B cell (primary cell): ENCODE measurements at regions not wholly inside any gene's neighbourhood (a gene's known extent, or its start where the extent isn't known, plus 50 kb on each side); places are given as distances from the start of the nearest gene placed in this dataset.

Source experiments
- ATAC-seq: fragments of 200-7000 bp; cut with Tn5 transposase; one replicate; pipeline ENCODE4 v1.10.0; 2021; ENCODE audit warnings: low read depth, mild to moderate bottlenecking, moderate number of reproducible peaks, moderate library complexity
- CTCF ChIA-PET: fragments of 350-600 bp; sonication (Branson Sonifier 250); formaldehyde crosslinking; loops from one replicate; lab custom pipeline; 2021; ENCODE audit warnings: antibody characterized with exemption, inconsistent platforms; lab: Charles Lee
- POLR2A ChIA-PET: fragments of 350-600 bp; sonication (Branson Sonifier 250); formaldehyde crosslinking; loops from one replicate; lab custom pipeline; 2021; ENCODE audit warnings: antibody characterized with exemption; lab: Charles Lee
- DNase-seq: peaks from one replicate; pipeline ENCODE4 v3.0.0; 2013
- H2AFZ ChIP-seq: 2 replicates; pipeline ENCODE4 v1.6.1; 2012; ENCODE audit warnings: mild to moderate bottlenecking, low read depth, low read length; ENCODE audit not compliant: insufficient read depth, poor library complexity, severe bottlenecking
- H3K27ac ChIP-seq, 2 donors: 1 replicate in 1 of 2; 2 replicates in 1 of 2; pipeline ENCODE4 v1.5.1; 2012 to 2013; ENCODE audit warnings: low read length in 2 of 2, mild to moderate bottlenecking in 2 of 2, moderate library complexity in 1 of 2
- H3K27me3 ChIP-seq, 4 experiments: fragments of 200-600 bp in 1 of 4; sonication (generic) in 1 of 4; replicated peaks in 1 of 4; 1 replicate in 2 of 4; 2 replicates in 2 of 4; pipeline versions ENCODE4 v1.6.1 to v1.7.0; 2013 to 2016; ENCODE audit warnings: low read length in 3 of 4, mild to moderate bottlenecking in 2 of 4, mixed read lengths in 1 of 4, moderate library complexity in 1 of 4; ENCODE audit not compliant: insufficient read depth in 4 of 4, control insufficient read depth in 3 of 4; ENCODE audit errors: control extremely low read depth in 1 of 4
- H3K36me3 ChIP-seq, 2 experiments: replicated peaks in 1 of 2; 1 replicate in 1 of 2; 2 replicates in 1 of 2; pipeline versions ENCODE4 v1.6.1 to v1.7.1; 2013; ENCODE audit warnings: low read length in 1 of 2; ENCODE audit not compliant: insufficient read depth in 2 of 2, control insufficient read depth in 1 of 2; ENCODE audit errors: control extremely low read depth in 1 of 2, extremely low read depth in 1 of 2
- H3K4me1 ChIP-seq, 2 donors: fragments of 200-600 bp in 1 of 2; sonication (generic) in 1 of 2; 1 replicate in 1 of 2; 2 replicates in 1 of 2; pipeline versions ENCODE4 v1.5.1 to v1.6.1; 2013 to 2017; ENCODE audit warnings: low read length in 2 of 2; ENCODE audit not compliant: control insufficient read depth in 2 of 2, insufficient read depth in 2 of 2
- H3K4me2 ChIP-seq: replicated peaks from 2 replicates; pipeline ENCODE3; 2012; ENCODE audit warnings: mild to moderate bottlenecking, low read depth, low read length; ENCODE audit not compliant: poor library complexity, severe bottlenecking
- H3K4me3 ChIP-seq, 5 experiments: fragments of 200-600 bp in 1 of 5; sonication (generic) in 1 of 5; 1 replicate in 3 of 5; 2 replicates in 2 of 5; pipeline versions ENCODE4 v1.5.1 to v1.7.0; 2011 to 2016; ENCODE audit warnings: low read length in 4 of 5, mild to moderate bottlenecking in 4 of 5, low read depth in 2 of 5, control low read depth in 1 of 5, moderate library complexity in 1 of 5; ENCODE audit not compliant: insufficient read depth in 1 of 5; ENCODE audit errors: control extremely low read depth in 1 of 5, extremely low read depth in 1 of 5
- H3K79me2 ChIP-seq: fragments of 200-600 bp; sonication (generic); one replicate; pipeline ENCODE4 v1.6.0; 2016; ENCODE audit warnings: low read length; ENCODE audit not compliant: control insufficient read depth, insufficient read depth
- H3K9ac ChIP-seq: fragments of 200-600 bp; sonication (generic); 2 replicates; pipeline ENCODE4 v1.6.1; 2017; ENCODE audit warnings: mild to moderate bottlenecking, low read length, moderate library complexity
- H3K9me3 ChIP-seq, 3 donors: one replicate each; pipeline versions ENCODE4 v1.6.1 to v1.7.1; 2013; ENCODE audit warnings: low read length in 2 of 3; ENCODE audit not compliant: control insufficient read depth in 2 of 3, insufficient read depth in 1 of 3; ENCODE audit errors: control extremely low read depth in 1 of 3
- H4K20me1 ChIP-seq: 2 replicates; pipeline ENCODE4 v1.6.0; 2012; ENCODE audit warnings: mild to moderate bottlenecking, low read length; ENCODE audit not compliant: insufficient read depth, control insufficient read depth, poor library complexity, severe bottlenecking
- H3K27ac Mint-ChIP-seq: one replicate; pipeline ENCODE4 v1.8.0; 2021; ENCODE audit warnings: mixed read lengths
- H3K27me3 Mint-ChIP-seq: one replicate; pipeline ENCODE4 v1.8.0; 2021; ENCODE audit warnings: mixed read lengths
- H3K4me1 Mint-ChIP-seq: one replicate; pipeline ENCODE4 v1.8.0; 2021; ENCODE audit warnings: mixed read lengths
- H3K4me3 Mint-ChIP-seq: one replicate; pipeline ENCODE4 v1.8.0; 2021; ENCODE audit warnings: mixed read lengths
- H3K9me3 Mint-ChIP-seq: one replicate; pipeline ENCODE4 v1.8.0; 2022; ENCODE audit warnings: mixed read lengths; ENCODE audit not compliant: insufficient read depth
- CTCF ChIP-seq: fragments of 200-600 bp; IDR thresholded peaks from one replicate; pipeline ENCODE4 v1.8.0; 2022; ENCODE audit warnings: antibody characterized with exemption, mild to moderate bottlenecking
- EZH2 ChIP-seq: IDR thresholded peaks from 2 replicates; pipeline ENCODE4 v1.6.1; 2012; ENCODE audit warnings: borderline replicate concordance, low read depth, mild to moderate bottlenecking, moderate library complexity, low read length; ENCODE audit not compliant: insufficient read depth, poor library complexity, severe bottlenecking
- WGBS: methylation state at CpG from one replicate; pipeline ENCODE4 v1.1.5; 2013; ENCODE audit warnings: missing lambda C conversion rate; ENCODE audit not compliant: insufficient coverage; 5-methylcytosine and 5-hydroxymethylcytosine counted together
- intact Hi-C: fragments of 100-400 bp; cut with micrococcal nuclease; formaldehyde crosslinking; loops from one replicate; pipeline ENCODE4 v1.10.0; 2022

- H3K36me3 ChIP-seq: no peaks in the 10 kb centered on the region
- Mint-ChIP-seq H3K4me3 (no peak overlapping the region), H3K9me3 (no peaks in the 10 kb centered on the region), H3K4me1 (no peaks in the 10 kb centered on the region), H3K27ac (no peak overlapping the region), H3K27me3 (peaks cover 12% of the 10 kb centered on the region)
- no peaks in the 10 kb centered on the region for H4K20me1 ChIP-seq
- H3K4me2 ChIP-seq: no peak overlapping the region
- TF ChIP-seq CTCF (no peak), EZH2 (no peak)
- DNase-seq: no peak
- no peak overlapping the region for H3K4me3 ChIP-seq
- H3K9ac ChIP-seq: no peak overlapping the region
- no peak for ATAC-seq
- ChIA-PET CTCF (no interaction called here), POLR2A (no interaction called here)
- no peaks in the 10 kb centered on the region for H3K79me2 ChIP-seq
- intact Hi-C loops: no loop called here
- no peaks in the 10 kb centered on the region for H3K4me1 ChIP-seq
- H2AFZ ChIP-seq: no peak overlapping the region
- no peak overlapping the region for H3K27ac ChIP-seq
- H3K27me3 ChIP-seq: peaks cover 0 to 4% (median 0%) of the 10 kb centered on the region in 4 experiments
- no peaks in the 10 kb centered on the region for H3K9me3 ChIP-seq
- 71% methylated on average over 1 of the region's 1 CpG for WGBS
These were observed 63.4 kb upstream of the PALM2AKAP2 start for GRCh38 chr9:109716631-109717030.

GRCh38 chr9:109717342-109717741 is 62.7 kb upstream of the PALM2AKAP2 start:
- H3K36me3 ChIP-seq: no peaks in the 10 kb centered on the region
- peaks cover 11% of the 10 kb centered on the region for H3K27me3 Mint-ChIP-seq

More at GRCh38 chr9:109717342-109717741, 62.7 kb upstream of the PALM2AKAP2 start:
- ATAC-seq: no peak
- no peaks in the 10 kb centered on the region for H3K4me1 Mint-ChIP-seq
- no peaks in the 10 kb centered on the region for H3K79me2 ChIP-seq
- WGBS: 100% methylated on average over 1 of the region's 2 CpGs
- no peaks in the 10 kb centered on the region for H3K4me1 ChIP-seq
- H3K27me3 ChIP-seq: peaks cover 0 to 4% (median 0%) of the 10 kb centered on the region in 4 experiments
- H3K9me3 ChIP-seq: peaks cover 0 to under 1% (median 0%) of the 10 kb centered on the region in 3 donors
- no peak overlapping the region for H3K9ac ChIP-seq
- H3K27ac ChIP-seq: no peak overlapping the region
- no peak for DNase-seq
- no peaks in the 10 kb centered on the region for H4K20me1 ChIP-seq
- H3K4me3 Mint-ChIP-seq: no peak overlapping the region
- H3K4me3 ChIP-seq: no peak overlapping the region
- TF ChIP-seq CTCF: no peak
- no peak for TF ChIP-seq EZH2
- ChIA-PET CTCF (no interaction called here), POLR2A (no interaction called here)
- no peak overlapping the region for H3K4me2 ChIP-seq
- no peak overlapping the region for H3K27ac Mint-ChIP-seq
- H2AFZ ChIP-seq: no peak overlapping the region
- H3K9me3 Mint-ChIP-seq: peaks cover 2% of the 10 kb centered on the region
- intact Hi-C loops: no loop called here
